GM12878 (cell line): ENCODE measurements at regions not wholly inside any gene's neighbourhood (a gene's known extent, or its start where the extent isn't known, plus 50 kb on each side); places are given as distances from the start of the nearest gene placed in this dataset.

Experiments used
- BCL11A ChIP-seq: IDR thresholded peaks from 2 replicates; pipeline ENCODE4 v1.6.1; 2011; ENCODE audit warnings: low read depth, low read length
- FOXM1 ChIP-seq: IDR thresholded peaks from 2 replicates; pipeline ENCODE4 v1.6.1; 2012; ENCODE audit warnings: low read depth, mild to moderate bottlenecking, inconsistent platforms, low read length, moderate library complexity
- JUNB ChIP-seq: IDR thresholded peaks from 2 replicates; pipeline ENCODE4 v1.6.1; 2016; ENCODE audit warnings: antibody characterized with exemption, mild to moderate bottlenecking
- KLF5 ChIP-seq: fragments of 450-650 bp; IDR thresholded peaks from 2 replicates; pipeline ENCODE4 v1.6.1; 2014; ENCODE audit warnings: mild to moderate bottlenecking; ENCODE audit not compliant: partially characterized antibody
- NBN ChIP-seq: fragments of 450-650 bp; IDR thresholded peaks from 2 replicates; pipeline ENCODE4 v1.6.1; 2016
- NRF1 ChIP-seq: conservative IDR thresholded peaks from 2 replicates; pipeline ENCODE4 v1.6.1; 2011; ENCODE audit warnings: mild to moderate bottlenecking, low read depth, low read length, improper control_type of control experiment
- SREBF2 ChIP-seq: IDR thresholded peaks from 2 replicates; pipeline ENCODE4 v1.6.1; 2012; ENCODE audit warnings: mild to moderate bottlenecking, low read length
- STAT1 ChIP-seq: fragments of 450-650 bp; conservative IDR thresholded peaks from 2 replicates; pipeline ENCODE4 v1.6.1; 2014; ENCODE audit warnings: antibody characterized with exemption, mild to moderate bottlenecking
- TF ChIP-seq, protein P1 (sequence below): fragments of 450-650 bp; IDR thresholded peaks from 2 replicates; pipeline ENCODE4 v1.6.1; 2016; ENCODE audit warnings: mild to moderate bottlenecking, moderate library complexity, borderline replicate concordance
- TF ChIP-seq, protein P2 (sequence below): fragments of 450-650 bp; IDR thresholded peaks from 2 replicates; pipeline ENCODE4 v1.6.1; 2018; ENCODE audit warnings: mild to moderate bottlenecking, low read depth, moderate library complexity; ENCODE audit not compliant: partially characterized antibody
- TF ChIP-seq, protein P3 (sequence below), 3 experiments: IDR thresholded peaks in 2 of 3; conservative IDR thresholded peaks in 1 of 3; 2 replicates each; pipeline ENCODE4 v1.5.1; 2011; ENCODE audit warnings: low read depth in 3 of 3, low read length in 3 of 3, mild to moderate bottlenecking in 3 of 3, control low read depth in 2 of 3, moderate library complexity in 2 of 3, inconsistent platforms in 1 of 3, mixed read lengths in 1 of 3; ENCODE audit not compliant: control insufficient read depth in 2 of 3, insufficient read depth in 1 of 3; ENCODE audit errors: extremely low read depth in 1 of 3
- TF ChIP-seq, protein P4 (sequence below): fragments of 450-650 bp; IDR thresholded peaks from 2 replicates; pipeline ENCODE4 v1.6.1; 2017; ENCODE audit warnings: mild to moderate bottlenecking

DNA sequence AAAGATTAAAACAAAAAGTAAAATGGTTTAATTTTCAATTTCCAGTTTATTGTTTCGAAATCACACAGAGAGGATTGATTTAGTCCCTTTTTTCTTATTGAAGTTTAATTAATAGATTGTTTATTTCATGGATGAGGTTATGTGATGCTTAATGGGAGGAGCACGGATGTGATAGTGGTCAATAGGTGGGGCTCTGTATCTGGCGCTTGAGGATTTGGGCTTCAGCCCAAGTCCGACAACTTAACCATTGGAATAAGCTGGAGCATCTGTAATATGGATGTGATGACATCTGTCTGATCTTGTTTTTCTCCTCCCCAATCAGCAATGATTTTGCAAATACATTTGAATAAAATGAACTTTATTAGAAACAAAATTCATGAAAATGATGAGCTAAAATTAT lies 169.2 kb downstream of the LYPLAL1 start (continued):
- TF ChIP-seq, protein P1, sequence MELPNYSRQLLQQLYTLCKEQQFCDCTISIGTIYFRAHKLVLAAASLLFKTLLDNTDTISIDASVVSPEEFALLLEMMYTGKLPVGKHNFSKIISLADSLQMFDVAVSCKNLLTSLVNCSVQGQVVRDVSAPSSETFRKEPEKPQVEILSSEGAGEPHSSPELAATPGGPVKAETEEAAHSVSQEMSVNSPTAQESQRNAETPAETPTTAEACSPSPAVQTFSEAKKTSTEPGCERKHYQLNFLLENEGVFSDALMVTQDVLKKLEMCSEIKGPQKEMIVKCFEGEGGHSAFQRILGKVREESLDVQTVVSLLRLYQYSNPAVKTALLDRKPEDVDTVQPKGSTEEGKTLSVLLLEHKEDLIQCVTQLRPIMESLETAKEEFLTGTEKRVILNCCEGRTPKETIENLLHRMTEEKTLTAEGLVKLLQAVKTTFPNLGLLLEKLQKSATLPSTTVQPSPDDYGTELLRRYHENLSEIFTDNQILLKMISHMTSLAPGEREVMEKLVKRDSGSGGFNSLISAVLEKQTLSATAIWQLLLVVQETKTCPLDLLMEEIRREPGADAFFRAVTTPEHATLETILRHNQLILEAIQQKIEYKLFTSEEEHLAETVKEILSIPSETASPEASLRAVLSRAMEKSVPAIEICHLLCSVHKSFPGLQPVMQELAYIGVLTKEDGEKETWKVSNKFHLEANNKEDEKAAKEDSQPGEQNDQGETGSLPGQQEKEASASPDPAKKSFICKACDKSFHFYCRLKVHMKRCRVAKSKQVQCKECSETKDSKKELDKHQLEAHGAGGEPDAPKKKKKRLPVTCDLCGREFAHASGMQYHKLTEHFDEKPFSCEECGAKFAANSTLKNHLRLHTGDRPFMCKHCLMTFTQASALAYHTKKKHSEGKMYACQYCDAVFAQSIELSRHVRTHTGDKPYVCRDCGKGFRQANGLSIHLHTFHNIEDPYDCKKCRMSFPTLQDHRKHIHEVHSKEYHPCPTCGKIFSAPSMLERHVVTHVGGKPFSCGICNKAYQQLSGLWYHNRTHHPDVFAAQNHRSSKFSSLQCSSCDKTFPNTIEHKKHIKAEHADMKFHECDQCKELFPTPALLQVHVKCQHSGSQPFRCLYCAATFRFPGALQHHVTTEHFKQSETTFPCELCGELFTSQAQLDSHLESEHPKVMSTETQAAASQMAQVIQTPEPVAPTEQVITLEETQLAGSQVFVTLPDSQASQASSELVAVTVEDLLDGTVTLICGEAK: no peak
- TF ChIP-seq KLF5: no peak
- no peak for TF ChIP-seq STAT1
- TF ChIP-seq NRF1: no peak
- no peak for TF ChIP-seq SREBF2
- TF ChIP-seq JUNB: no peak
- TF ChIP-seq, protein P2, sequence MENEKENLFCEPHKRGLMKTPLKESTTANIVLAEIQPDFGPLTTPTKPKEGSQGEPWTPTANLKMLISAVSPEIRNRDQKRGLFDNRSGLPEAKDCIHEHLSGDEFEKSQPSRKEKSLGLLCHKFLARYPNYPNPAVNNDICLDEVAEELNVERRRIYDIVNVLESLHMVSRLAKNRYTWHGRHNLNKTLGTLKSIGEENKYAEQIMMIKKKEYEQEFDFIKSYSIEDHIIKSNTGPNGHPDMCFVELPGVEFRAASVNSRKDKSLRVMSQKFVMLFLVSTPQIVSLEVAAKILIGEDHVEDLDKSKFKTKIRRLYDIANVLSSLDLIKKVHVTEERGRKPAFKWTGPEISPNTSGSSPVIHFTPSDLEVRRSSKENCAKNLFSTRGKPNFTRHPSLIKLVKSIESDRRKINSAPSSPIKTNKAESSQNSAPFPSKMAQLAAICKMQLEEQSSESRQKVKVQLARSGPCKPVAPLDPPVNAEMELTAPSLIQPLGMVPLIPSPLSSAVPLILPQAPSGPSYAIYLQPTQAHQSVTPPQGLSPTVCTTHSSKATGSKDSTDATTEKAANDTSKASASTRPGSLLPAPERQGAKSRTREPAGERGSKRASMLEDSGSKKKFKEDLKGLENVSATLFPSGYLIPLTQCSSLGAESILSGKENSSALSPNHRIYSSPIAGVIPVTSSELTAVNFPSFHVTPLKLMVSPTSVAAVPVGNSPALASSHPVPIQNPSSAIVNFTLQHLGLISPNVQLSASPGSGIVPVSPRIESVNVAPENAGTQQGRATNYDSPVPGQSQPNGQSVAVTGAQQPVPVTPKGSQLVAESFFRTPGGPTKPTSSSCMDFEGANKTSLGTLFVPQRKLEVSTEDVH: no peak
- no peak for TF ChIP-seq NBN
- TF ChIP-seq FOXM1: no peak
- TF ChIP-seq, protein P3, sequence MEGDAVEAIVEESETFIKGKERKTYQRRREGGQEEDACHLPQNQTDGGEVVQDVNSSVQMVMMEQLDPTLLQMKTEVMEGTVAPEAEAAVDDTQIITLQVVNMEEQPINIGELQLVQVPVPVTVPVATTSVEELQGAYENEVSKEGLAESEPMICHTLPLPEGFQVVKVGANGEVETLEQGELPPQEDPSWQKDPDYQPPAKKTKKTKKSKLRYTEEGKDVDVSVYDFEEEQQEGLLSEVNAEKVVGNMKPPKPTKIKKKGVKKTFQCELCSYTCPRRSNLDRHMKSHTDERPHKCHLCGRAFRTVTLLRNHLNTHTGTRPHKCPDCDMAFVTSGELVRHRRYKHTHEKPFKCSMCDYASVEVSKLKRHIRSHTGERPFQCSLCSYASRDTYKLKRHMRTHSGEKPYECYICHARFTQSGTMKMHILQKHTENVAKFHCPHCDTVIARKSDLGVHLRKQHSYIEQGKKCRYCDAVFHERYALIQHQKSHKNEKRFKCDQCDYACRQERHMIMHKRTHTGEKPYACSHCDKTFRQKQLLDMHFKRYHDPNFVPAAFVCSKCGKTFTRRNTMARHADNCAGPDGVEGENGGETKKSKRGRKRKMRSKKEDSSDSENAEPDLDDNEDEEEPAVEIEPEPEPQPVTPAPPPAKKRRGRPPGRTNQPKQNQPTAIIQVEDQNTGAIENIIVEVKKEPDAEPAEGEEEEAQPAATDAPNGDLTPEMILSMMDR (IDR thresholded peaks at IDR 0.05 in 2 of 3, conservative IDR thresholded peaks at IDR 0.05 in 1 of 3; ENCODE audit: control insufficient read depth in 2 of 3, extremely low read depth in 1 of 3, insufficient read depth in 1 of 3, low read depth in 3 of 3, low read length in 3 of 3): no peak
- no peak for TF ChIP-seq BCL11A
- TF ChIP-seq, protein P4, sequence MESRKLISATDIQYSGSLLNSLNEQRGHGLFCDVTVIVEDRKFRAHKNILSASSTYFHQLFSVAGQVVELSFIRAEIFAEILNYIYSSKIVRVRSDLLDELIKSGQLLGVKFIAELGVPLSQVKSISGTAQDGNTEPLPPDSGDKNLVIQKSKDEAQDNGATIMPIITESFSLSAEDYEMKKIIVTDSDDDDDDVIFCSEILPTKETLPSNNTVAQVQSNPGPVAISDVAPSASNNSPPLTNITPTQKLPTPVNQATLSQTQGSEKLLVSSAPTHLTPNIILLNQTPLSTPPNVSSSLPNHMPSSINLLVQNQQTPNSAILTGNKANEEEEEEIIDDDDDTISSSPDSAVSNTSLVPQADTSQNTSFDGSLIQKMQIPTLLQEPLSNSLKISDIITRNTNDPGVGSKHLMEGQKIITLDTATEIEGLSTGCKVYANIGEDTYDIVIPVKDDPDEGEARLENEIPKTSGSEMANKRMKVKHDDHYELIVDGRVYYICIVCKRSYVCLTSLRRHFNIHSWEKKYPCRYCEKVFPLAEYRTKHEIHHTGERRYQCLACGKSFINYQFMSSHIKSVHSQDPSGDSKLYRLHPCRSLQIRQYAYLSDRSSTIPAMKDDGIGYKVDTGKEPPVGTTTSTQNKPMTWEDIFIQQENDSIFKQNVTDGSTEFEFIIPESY: no peak
